Liver (tissue), 8 donors: ENCODE measurements at regions not wholly inside any gene's neighbourhood (a gene's known extent, or its start where the extent isn't known, plus 50 kb on each side); places are given as distances from the start of the nearest gene placed in this dataset.

Source experiments
- DNase-seq: peaks from one replicate; pipeline ENCODE4 v3.0.0-alpha.2; 2017; ENCODE audit warnings: low spot score
- H3K27ac ChIP-seq, 2 donors: one replicate each; pipeline ENCODE4 v1.7.0; 2013; ENCODE audit warnings: inconsistent platforms in 2 of 2, low read length in 2 of 2, control low read depth in 1 of 2, low read depth in 1 of 2, mild to moderate bottlenecking in 1 of 2
- H3K27me3 ChIP-seq, 4 donors: one replicate each; pipeline versions ENCODE4 v1.6.1 to v1.7.0; 2013; ENCODE audit warnings: low read length in 3 of 4, inconsistent platforms in 1 of 4, mild to moderate bottlenecking in 1 of 4, moderate library complexity in 1 of 4; ENCODE audit not compliant: control insufficient read depth in 4 of 4, insufficient read depth in 4 of 4
- H3K36me3 ChIP-seq, 4 donors: one replicate each; pipeline versions ENCODE4 v1.6.1 to v1.7.0; 2013; ENCODE audit warnings: low read length in 3 of 4, mild to moderate bottlenecking in 3 of 4, low read depth in 1 of 4, moderate library complexity in 1 of 4; ENCODE audit not compliant: control insufficient read depth in 4 of 4, insufficient read depth in 3 of 4
- H3K4me1 ChIP-seq, 4 donors: one replicate each; pipeline versions ENCODE4 v1.6.1 to v1.7.0; 2013; ENCODE audit warnings: low read length in 3 of 4, mild to moderate bottlenecking in 3 of 4, moderate library complexity in 1 of 4; ENCODE audit not compliant: control insufficient read depth in 4 of 4, insufficient read depth in 4 of 4
- H3K4me3 ChIP-seq, 3 donors: one replicate each; pipeline versions ENCODE4 v1.6.1 to v1.7.0; 2013; ENCODE audit warnings: low read length in 3 of 3, control low read depth in 1 of 3, low read depth in 1 of 3, mild to moderate bottlenecking in 1 of 3
- H3K9ac ChIP-seq, 2 donors: one replicate each; pipeline ENCODE4 v1.7.0; 2013; ENCODE audit warnings: low read length in 2 of 2, mild to moderate bottlenecking in 2 of 2, moderate library complexity in 2 of 2, control low read depth in 1 of 2, low read depth in 1 of 2
- H3K9me3 ChIP-seq, 4 donors: one replicate each; pipeline versions ENCODE4 v1.6.1 to v1.7.0; 2013; ENCODE audit warnings: low read length in 3 of 4; ENCODE audit not compliant: control insufficient read depth in 4 of 4
- CTCF ChIP-seq: fragments of 150-350 bp; IDR thresholded peaks from 2 replicates; pipeline ENCODE4 v1.5.1; 2017; ENCODE audit warnings: improper control_type of control experiment, low read depth, low read length; ENCODE audit not compliant: missing input control
- EGR1 ChIP-seq, 2 donors: IDR thresholded peaks; 2 replicates each; pipeline ENCODE4 v1.6.1; 2016 to 2018; ENCODE audit warnings: antibody characterized with exemption in 2 of 2, low read depth in 2 of 2
- FOXA2 ChIP-seq: IDR thresholded peaks from 2 replicates; pipeline ENCODE4 v1.6.1; 2016; ENCODE audit warnings: antibody characterized with exemption
- GABPA ChIP-seq, 2 donors: IDR thresholded peaks in 1 of 2; conservative IDR thresholded peaks in 1 of 2; 2 replicates each; pipeline ENCODE4 v1.6.1; 2016; ENCODE audit warnings: antibody characterized with exemption in 2 of 2, mild to moderate bottlenecking in 1 of 2, moderate library complexity in 1 of 2
- HNF4A ChIP-seq, 2 donors: conservative IDR thresholded peaks; 2 replicates each; pipeline ENCODE4 v1.6.1; 2016; ENCODE audit warnings: antibody characterized with exemption in 2 of 2, mild to moderate bottlenecking in 2 of 2
- HNF4G ChIP-seq: IDR thresholded peaks from 2 replicates; pipeline ENCODE4 v1.6.1; 2016; ENCODE audit warnings: antibody characterized with exemption
- JUND ChIP-seq, 2 donors: IDR thresholded peaks; 2 replicates each; pipeline ENCODE4 v1.6.1; 2016; ENCODE audit warnings: antibody characterized with exemption in 2 of 2
- MAX ChIP-seq: IDR thresholded peaks from 2 replicates; pipeline ENCODE4 v1.6.1; 2016; ENCODE audit warnings: antibody characterized with exemption
- NR2F2 ChIP-seq: IDR thresholded peaks from 2 replicates; pipeline ENCODE4 v1.6.1; 2016; ENCODE audit warnings: antibody characterized with exemption
- RAD21 ChIP-seq, 2 donors: IDR thresholded peaks; 2 replicates each; pipeline ENCODE4 v1.6.1; 2016; ENCODE audit warnings: antibody characterized with exemption in 2 of 2, mild to moderate bottlenecking in 2 of 2
- REST ChIP-seq: IDR thresholded peaks from 2 replicates; pipeline ENCODE4 v1.6.1; 2016; ENCODE audit warnings: antibody characterized with exemption, mild to moderate bottlenecking
- SP1 ChIP-seq: IDR thresholded peaks from 2 replicates; pipeline ENCODE4 v1.6.1; 2018; ENCODE audit warnings: antibody characterized with exemption, mild to moderate bottlenecking
- TAF1 ChIP-seq: conservative IDR thresholded peaks from 2 replicates; pipeline ENCODE4 v1.6.1; 2016; ENCODE audit warnings: antibody characterized with exemption, mild to moderate bottlenecking
- YY1 ChIP-seq: IDR thresholded peaks from 2 replicates; pipeline ENCODE4 v1.6.1; 2016; ENCODE audit warnings: antibody characterized with exemption, mild to moderate bottlenecking
- ZBTB33 ChIP-seq: IDR thresholded peaks from 2 replicates; pipeline ENCODE4 v1.6.1; 2016; ENCODE audit warnings: antibody characterized with exemption
- WGBS: extraction: QIAGEN DNeasy Blood & Tissue Kit; methylation state at CpG from one replicate; pipeline ENCODE4 v1.1.7; 2013; 5-methylcytosine and 5-hydroxymethylcytosine counted together
- donor health status: healthy.
- donor health status: healthy.
- donor health status: healthy.
- donor health status: healthy.
- donor health status: healthy.

GRCh38 chr5:93071710-93072109, 509.3 kb downstream of the NR2F1-AS1 start:
- TF ChIP-seq FOXA2 (no peak), REST (no peak), RAD21 (IDR thresholded peaks at IDR 0.05) (no peak), NR2F2 (no peak), HNF4G (no peak), HNF4A (conservative IDR thresholded peaks at IDR 0.05) (no peak), ZBTB33 (no peak), SP1 (no peak), YY1 (no peak)
- no peak overlapping the region for H3K9ac ChIP-seq
- no peak overlapping the region for H3K4me3 ChIP-seq
- no peaks in the 10 kb centered on the region for H3K9me3 ChIP-seq
- H3K36me3 ChIP-seq, result no peaks in the 10 kb centered on the region
- no peaks in the 10 kb centered on the region for H3K4me1 ChIP-seq
- no peak for DNase-seq
- H3K27ac ChIP-seq, result no peak overlapping the region
- H3K27me3 ChIP-seq, result no peaks in the 10 kb centered on the region
- WGBS, result 80% methylated on average over 1 of the region's 1 CpG

- TF ChIP-seq CTCF (no peak), YY1 (no peak), TAF1 (no peak), MAX (no peak), REST (no peak), JUND (IDR thresholded peaks at IDR 0.05) (no peak), EGR1 (IDR thresholded peaks at IDR 0.05; ENCODE audit: low read depth in 2 of 2) (no peak), GABPA (IDR thresholded peaks at IDR 0.05 in 1 of 2, conservative IDR thresholded peaks at IDR 0.05 in 1 of 2) (no peak)
- WGBS, result 74% methylated on average over 6 of the region's 6 CpGs
- H3K27me3 ChIP-seq, result no peaks in the 10 kb centered on the region
- H3K9ac ChIP-seq, result no peak overlapping the region
- H3K4me3 ChIP-seq, result no peak overlapping the region
- H3K27ac ChIP-seq, result no peak overlapping the region
- H3K36me3 ChIP-seq, result no peaks in the 10 kb centered on the region
- no peaks in the 10 kb centered on the region for H3K9me3 ChIP-seq
- no peaks in the 10 kb centered on the region for H3K4me1 ChIP-seq
- DNase-seq, result no peak
Observed at GRCh38 chr5:93070938-93071337, 510.1 kb downstream of the NR2F1-AS1 start.
